Adrenal gland (tissue), 9 donors: ENCODE measurements at regions not wholly inside any gene's neighbourhood (a gene's known extent, or its start where the extent isn't known, plus 50 kb on each side); places are given as distances from the start of the nearest gene placed in this dataset.

Experiments
- DNase-seq, 7 donors: peaks; one replicate each; pipeline ENCODE4 v3.0.0-alpha.2; 2019 to 2020
- H3K27ac ChIP-seq, 5 donors: fragments of 200-600 bp; sonication (generic) in 4 of 5; 1 replicate in 3 of 5; 2 replicates in 2 of 5; pipeline versions ENCODE4 v1.5.1 to v1.8.0; 2016 to 2020; ENCODE audit warnings: mild to moderate bottlenecking in 1 of 5
- H3K27me3 ChIP-seq: fragments of 200-600 bp; 2 replicates; pipeline ENCODE4 v1.8.0; 2021
- H3K36me3 ChIP-seq, 2 donors: fragments of 200-600 bp; replicated peaks in 1 of 2; 1 replicate in 1 of 2; 2 replicates in 1 of 2; pipeline versions ENCODE4 v1.5.1 to v1.8.0; 2018 to 2022
- H3K4me1 ChIP-seq, 2 donors: fragments of 200-600 bp; replicated peaks in 1 of 2; 1 replicate in 1 of 2; 2 replicates in 1 of 2; pipeline versions ENCODE4 v1.5.1 to v1.8.0; 2018 to 2021
- H3K4me3 ChIP-seq, 4 donors: fragments of 200-600 bp; sonication (generic) in 3 of 4; one replicate each; pipeline ENCODE4 v1.5.1; 2016 to 2018
- H3K9me3 ChIP-seq, 3 donors: fragments of 200-600 bp; sonication (generic) in 1 of 3; replicated peaks in 1 of 3; 1 replicate in 2 of 3; 2 replicates in 1 of 3; pipeline versions ENCODE4 v1.5.1 to v1.8.0; 2016 to 2021
- POLR2A ChIP-seq, 2 donors: fragments of 450-650 bp; IDR thresholded peaks; one replicate each; pipeline ENCODE4 v1.6.1; 2017; ENCODE audit warnings: antibody characterized with exemption in 2 of 2, mild to moderate bottlenecking in 2 of 2, moderate library complexity in 1 of 2
- WGBS, 4 donors: extraction: QIAGEN DNeasy Blood & Tissue Kit in 2 of 4; methylation state at CpG; one replicate each; pipeline versions ENCODE4 v1.1.5 to v1.1.7; 2013 to 2017; 5-methylcytosine and 5-hydroxymethylcytosine counted together
- intact Hi-C, 2 donors: fragments of 100-400 bp; cut with DNase I; formaldehyde crosslinking; loops; one replicate each; pipeline versions ENCODE4 v1.14.1 to v1.15.0; 2022 to 2023
- TF ChIP-seq, protein P1 (sequence below), 6 experiments: fragments of 450-650 bp in 4 of 6; fragments of 200-600 bp in 2 of 6; sonication (generic) in 1 of 6; IDR thresholded peaks; 1 replicate in 5 of 6; 2 replicates in 1 of 6; pipeline versions ENCODE4 v1.5.1 to v1.8.0; 2016 to 2021; ENCODE audit warnings: antibody characterized with exemption in 6 of 6, mild to moderate bottlenecking in 2 of 6, moderate library complexity in 1 of 6
- donor health status: healthy with polysubstance abuse.
- donor health status: Bipolar disorder and iron deficiency.
- donor health status: DM: yes; HTN: yes; CAD: no.
- donor health status: DM: no; HTN: no; CAD: no.
- donor health status: DM: no; HTN: no; CAD: no.

DNA sequence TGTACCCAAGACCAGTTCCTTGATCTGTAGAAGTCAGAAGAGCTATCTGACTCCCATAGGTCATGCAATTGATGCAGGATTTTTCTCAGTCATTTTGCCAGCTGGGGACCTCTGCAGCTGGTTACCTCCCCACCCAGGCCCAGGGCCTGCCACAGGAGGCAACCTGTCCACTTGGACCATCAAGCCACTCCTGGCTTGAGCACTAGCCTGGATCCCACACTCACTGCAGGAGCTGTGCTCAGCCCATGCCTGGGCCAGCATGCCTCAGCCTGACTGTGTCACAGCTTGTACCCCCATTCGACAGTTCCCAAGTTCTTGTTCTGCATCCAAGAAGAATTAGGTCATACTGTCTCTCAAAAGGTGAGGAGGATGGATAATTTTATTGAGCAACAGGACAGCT lies 189.4 kb downstream of the PCDH17 start:
- 77 to 94% (median 87%) methylated on average over 1 of the region's 1 CpG for WGBS, 4 donors
- no peak for DNase-seq
- intact Hi-C loops: no loop called here

GRCh38 chr13:57823704-57824103 lies 192.2 kb downstream of the PCDH17 start:
- Histone ChIP-seq H3K4me1 (no peaks in the 10 kb centered on the region), H3K4me3 (no peak overlapping the region), H3K36me3 (no peaks in the 10 kb centered on the region), H3K27ac (no peak overlapping the region), H3K9me3 (peaks cover 0 to 2% (median 0%) of the 10 kb centered on the region in 3 donors), H3K27me3 (no peaks in the 10 kb centered on the region)
- 81 to 88% (median 85%) methylated on average over 2 of the region's 2 CpGs for WGBS, 4 donors
- TF ChIP-seq, protein P1, sequence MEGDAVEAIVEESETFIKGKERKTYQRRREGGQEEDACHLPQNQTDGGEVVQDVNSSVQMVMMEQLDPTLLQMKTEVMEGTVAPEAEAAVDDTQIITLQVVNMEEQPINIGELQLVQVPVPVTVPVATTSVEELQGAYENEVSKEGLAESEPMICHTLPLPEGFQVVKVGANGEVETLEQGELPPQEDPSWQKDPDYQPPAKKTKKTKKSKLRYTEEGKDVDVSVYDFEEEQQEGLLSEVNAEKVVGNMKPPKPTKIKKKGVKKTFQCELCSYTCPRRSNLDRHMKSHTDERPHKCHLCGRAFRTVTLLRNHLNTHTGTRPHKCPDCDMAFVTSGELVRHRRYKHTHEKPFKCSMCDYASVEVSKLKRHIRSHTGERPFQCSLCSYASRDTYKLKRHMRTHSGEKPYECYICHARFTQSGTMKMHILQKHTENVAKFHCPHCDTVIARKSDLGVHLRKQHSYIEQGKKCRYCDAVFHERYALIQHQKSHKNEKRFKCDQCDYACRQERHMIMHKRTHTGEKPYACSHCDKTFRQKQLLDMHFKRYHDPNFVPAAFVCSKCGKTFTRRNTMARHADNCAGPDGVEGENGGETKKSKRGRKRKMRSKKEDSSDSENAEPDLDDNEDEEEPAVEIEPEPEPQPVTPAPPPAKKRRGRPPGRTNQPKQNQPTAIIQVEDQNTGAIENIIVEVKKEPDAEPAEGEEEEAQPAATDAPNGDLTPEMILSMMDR (IDR thresholded peaks at IDR 0.05): no peak
- no peak for TF ChIP-seq POLR2A (IDR thresholded peaks at IDR 0.05)
- intact Hi-C loops: no loop called here
- no peak for DNase-seq

More for the DNA sequence above, 189.4 kb downstream of the PCDH17 start:
- Histone ChIP-seq H3K27me3 (no peaks in the 10 kb centered on the region), H3K27ac (no peak overlapping the region), H3K4me1 (no peaks in the 10 kb centered on the region), H3K36me3 (no peaks in the 10 kb centered on the region), H3K9me3 (peaks cover 0 to 8% (median 0%) of the 10 kb centered on the region in 3 donors), H3K4me3 (no peak overlapping the region)
- TF ChIP-seq POLR2A (IDR thresholded peaks at IDR 0.05): no peak
- TF ChIP-seq, protein P1 (IDR thresholded peaks at IDR 0.05): no peak

DNA sequence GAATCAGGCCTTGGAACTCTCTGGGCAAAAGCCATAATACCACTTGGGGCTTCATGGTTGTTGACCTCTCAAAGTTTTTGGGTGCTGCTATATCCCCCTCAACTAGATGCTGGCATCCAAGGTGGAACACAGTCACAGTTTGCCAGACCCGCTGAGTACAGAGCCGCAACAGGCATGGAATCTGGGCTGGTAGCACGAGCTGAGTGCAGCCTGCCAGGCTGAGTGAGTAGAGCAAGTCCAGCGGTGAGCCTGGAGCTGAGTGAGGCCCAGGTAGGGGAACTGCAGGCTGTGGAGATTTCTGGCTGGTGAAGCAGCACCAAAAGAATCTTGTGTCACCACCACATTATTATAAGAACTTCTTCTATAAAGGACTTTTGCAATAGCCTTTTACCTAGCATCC lies 192.6 kb downstream of the PCDH17 start:
- 71 to 90% (median 80%) methylated on average over 3 to 4 of the region's 4 CpGs for WGBS, 4 donors
- Histone ChIP-seq H3K36me3 (no peaks in the 10 kb centered on the region), H3K9me3 (no peaks in the 10 kb centered on the region), H3K4me3 (no peak overlapping the region), H3K27ac (no peak overlapping the region), H3K4me1 (no peaks in the 10 kb centered on the region), H3K27me3 (no peaks in the 10 kb centered on the region)
- TF ChIP-seq POLR2A (IDR thresholded peaks at IDR 0.05): no peak
- TF ChIP-seq, protein P1 (IDR thresholded peaks at IDR 0.05): no peak
- no peak for DNase-seq
- intact Hi-C loops: no loop called here

- Histone ChIP-seq H3K4me1 (no peaks in the 10 kb centered on the region), H3K27ac (no peak overlapping the region), H3K9me3 (no peaks in the 10 kb centered on the region), H3K36me3 (no peaks in the 10 kb centered on the region), H3K27me3 (no peaks in the 10 kb centered on the region), H3K4me3 (no peak overlapping the region)
- intact Hi-C loops: no loop called here
- no peak for DNase-seq
- TF ChIP-seq POLR2A (IDR thresholded peaks at IDR 0.05): no peak
- TF ChIP-seq, protein P1 (IDR thresholded peaks at IDR 0.05): no peak
- 64 to 93% (median 80%) methylated on average over 2 of the region's 2 CpGs for WGBS, 4 donors
Observed at GRCh38 chr13:57825066-57825465, 193.5 kb downstream of the PCDH17 start.
